ENCODE measurements at regions not wholly inside any gene's neighbourhood (a gene's known extent, or its start where the extent isn't known, plus 50 kb on each side); places are given as distances from the start of the nearest gene placed in this dataset.
"Not testable (repeated sequence)": the region's sequence is repeated elsewhere in the genome, so short reads cannot be mapped to it uniquely, and the experiment has no call there.

- no peak for TF ChIP-seq CTCF (IDR thresholded peaks at IDR 0.05)
- H3K36me3 ChIP-seq = no peaks in the 10 kb centered on the region
- no peaks in the 10 kb centered on the region for H3K9me3 ChIP-seq
- H3K4me3 ChIP-seq = no peak overlapping the region
- no peaks in the 10 kb centered on the region for H3K27me3 ChIP-seq
- no peaks in the 10 kb centered on the region for H3K4me1 ChIP-seq
- no peak overlapping the region for H3K27ac ChIP-seq
- DNase-seq = no peak
- ATAC-seq = no peak
- intact Hi-C loops (cut with DNase I) = no loop called here
Measured at GRCh38 chr14:28381656-28382055, 384.9 kb upstream of the FOXG1 start.

GRCh38 chr14:28382444-28383190 is 384.0 kb upstream of the FOXG1 start:
- intact Hi-C loops (cut with DNase I) = no loop called here
- Histone ChIP-seq H3K4me1 (no peaks in the 10 kb centered on the region), H3K4me3 (no peak overlapping the region), H3K27ac (no peak overlapping the region), H3K36me3 (no peaks in the 10 kb centered on the region), H3K9me3 (no peaks in the 10 kb centered on the region), H3K27me3 (no peaks in the 10 kb centered on the region)
- DNase-seq (no peak), ATAC-seq (peak; percentile 91)
- TF ChIP-seq CTCF (IDR thresholded peaks at IDR 0.05) = no peak

GRCh38 chr14:28398506-28398905 is 368.1 kb upstream of the FOXG1 start:
- Histone ChIP-seq H3K27me3 (no peaks in the 10 kb centered on the region), H3K27ac (no peak overlapping the region), H3K36me3 (no peaks in the 10 kb centered on the region), H3K4me1 (no peaks in the 10 kb centered on the region), H3K9me3 (no peaks in the 10 kb centered on the region), H3K4me3 (no peak overlapping the region)
- DNase-seq (no peak), ATAC-seq (no peak)
- TF ChIP-seq CTCF (IDR thresholded peaks at IDR 0.05) = no peak
- intact Hi-C loops (cut with DNase I) = no loop called here

- H3K27me3 ChIP-seq = not testable (repeated sequence)
Measured at GRCh38 chr14:28401705-28402104, 364.9 kb upstream of the FOXG1 start.

GRCh38 chr14:28406196-28406595 is 360.4 kb upstream of the FOXG1 start:
- DNase-seq (no peak), ATAC-seq (no peak)
- intact Hi-C loops (cut with DNase I) = no loop called here
- TF ChIP-seq CTCF (IDR thresholded peaks at IDR 0.05) = no peak
- no peaks in the 10 kb centered on the region for H3K36me3 ChIP-seq
- no peaks in the 10 kb centered on the region for H3K27me3 ChIP-seq
- no peak overlapping the region for H3K27ac ChIP-seq
- no peak overlapping the region for H3K4me3 ChIP-seq
- H3K4me1 ChIP-seq = no peaks in the 10 kb centered on the region
- no peaks in the 10 kb centered on the region for H3K9me3 ChIP-seq

More at GRCh38 chr14:28401705-28402104, 364.9 kb upstream of the FOXG1 start:
- H3K27ac ChIP-seq; intact Hi-C loops (cut with DNase I); ATAC-seq; H3K4me1 ChIP-seq; H3K36me3 ChIP-seq; H3K4me3 ChIP-seq; H3K9me3 ChIP-seq; DNase-seq: not testable (repeated sequence)

- H3K4me3 ChIP-seq = no peak overlapping the region
- DNase-seq (no peak), ATAC-seq (no peak)
- H3K9me3 ChIP-seq = no peaks in the 10 kb centered on the region
- no peak for TF ChIP-seq CTCF (IDR thresholded peaks at IDR 0.05)
- H3K36me3 ChIP-seq = no peaks in the 10 kb centered on the region
- no peaks in the 10 kb centered on the region for H3K27me3 ChIP-seq
- no peaks in the 10 kb centered on the region for H3K4me1 ChIP-seq
- intact Hi-C loops (cut with DNase I) = no loop called here
- no peak overlapping the region for H3K27ac ChIP-seq
Measured at GRCh38 chr14:28407031-28407825, 359.4 kb upstream of the FOXG1 start.
